SHP77 (cell line): ENCODE measurements at regions not wholly inside any gene's neighbourhood (a gene's known extent, or its start where the extent isn't known, plus 50 kb on each side); places are given as distances from the start of the nearest gene placed in this dataset.

ENCODE experiments used
- DNase-seq, 2 experiments: peaks; one replicate each; lab custom pipeline; 2025; lab: John Stamatoyannopoulos, UW

- DNase-seq = no peak
Observed at GRCh38 chr12:23464241-23464812, 485.1 kb downstream of the SOX5 start.

- no peak for DNase-seq
Observed at GRCh38 chr12:23472329-23472971, 477.0 kb downstream of the SOX5 start.

GRCh38 chr12:23473071-23473470 lies 476.4 kb downstream of the SOX5 start:
- no peak for DNase-seq

GRCh38 chr12:23474438-23474976 lies 475.0 kb downstream of the SOX5 start:
- DNase-seq = no peak
